Fibroblast of skin of left biceps (primary cell): ENCODE measurements at regions not wholly inside any gene's neighbourhood (a gene's known extent, or its start where the extent isn't known, plus 50 kb on each side); places are given as distances from the start of the nearest gene placed in this dataset.
A peak's percentile ranks its signal among the peaks of the same experiment; 100 is the strongest.

ENCODE experiments used
- DNase-seq, 2 experiments: peaks; one replicate each; pipeline ENCODE4 v3.0.0-alpha.2; 2013; ENCODE audit warnings: low read depth in 2 of 2

GRCh38 chr1:98073823-98074222, 153.0 kb upstream of the DPYD start:
- no peak for DNase-seq

- DNase-seq = no peak
Observed at GRCh38 chr1:98073106-98073505, 152.3 kb upstream of the DPYD start.

- DNase-seq = no peak
Observed at GRCh38 chr1:98072047-98072446, 151.2 kb upstream of the DPYD start.

GRCh38 chr1:98068016-98068415, 147.2 kb upstream of the DPYD start:
- DNase-seq = no peak

- no peak for DNase-seq
Observed at GRCh38 chr1:98066911-98067310, 146.1 kb upstream of the DPYD start.

GRCh38 chr1:98059620-98060019, 138.8 kb upstream of the DPYD start:
- no peak for DNase-seq

- DNase-seq = no peak
Observed at GRCh38 chr1:98058676-98059075, 137.8 kb upstream of the DPYD start.

- no peak for DNase-seq
Observed at GRCh38 chr1:98057236-98057910, 136.5 kb upstream of the DPYD start.

GRCh38 chr1:98056781-98057180, 135.9 kb upstream of the DPYD start:
- no peak for DNase-seq

GRCh38 chr1:98055457-98055856, 134.6 kb upstream of the DPYD start:
- DNase-seq = no peak

- DNase-seq = no peak
Observed at GRCh38 chr1:98054786-98055185, 134.0 kb upstream of the DPYD start.

- no peak for DNase-seq
Observed at GRCh38 chr1:98054367-98054701, 133.5 kb upstream of the DPYD start.

- peak; percentile 59 to 60 for DNase-seq
Observed at GRCh38 chr1:98053471-98054366, 132.9 kb upstream of the DPYD start.

- DNase-seq = no peak
Observed at GRCh38 chr1:98051065-98051675, 130.3 kb upstream of the DPYD start.

- no peak for DNase-seq
Observed at GRCh38 chr1:98049370-98050135, 128.7 kb upstream of the DPYD start.

GRCh38 chr1:98048751-98049325, 128.0 kb upstream of the DPYD start:
- DNase-seq = no peak

- DNase-seq = peak; percentile 69 to 73
Observed at GRCh38 chr1:98048244-98048643, 127.4 kb upstream of the DPYD start.

GRCh38 chr1:98047171-98047570, 126.3 kb upstream of the DPYD start:
- DNase-seq = no peak

- DNase-seq = no peak
Observed at GRCh38 chr1:98045767-98046641, 125.2 kb upstream of the DPYD start.

- no peak for DNase-seq
Observed at GRCh38 chr1:98045211-98045766, 124.5 kb upstream of the DPYD start.
